WTC11 (cell line): ENCODE measurements at regions not wholly inside any gene's neighbourhood (a gene's known extent, or its start where the extent isn't known, plus 50 kb on each side); places are given as distances from the start of the nearest gene placed in this dataset.

Source experiments
- ATF6 ChIP-seq: sonication (generic); formaldehyde crosslinking; IDR thresholded peaks from 2 replicates; pipeline ENCODE4 v1.8.1; 2023; ENCODE audit warnings: mild to moderate bottlenecking, missing genetic modification reagents
- CREM ChIP-seq: sonication (generic); formaldehyde crosslinking; IDR thresholded peaks from 2 replicates; pipeline ENCODE4 v1.8.1; 2022; ENCODE audit warnings: mild to moderate bottlenecking, missing genetic modification reagents, moderate library complexity
- E2F5 ChIP-seq: sonication (generic); formaldehyde crosslinking; IDR thresholded peaks from 2 replicates; pipeline ENCODE4 v1.8.1; 2022; ENCODE audit warnings: mild to moderate bottlenecking, moderate library complexity, missing genetic modification reagents
- MAX ChIP-seq: sonication (generic); formaldehyde crosslinking; IDR thresholded peaks from 2 replicates; pipeline ENCODE4 v1.8.0; 2022; ENCODE audit warnings: mild to moderate bottlenecking, missing genetic modification reagents
- MXD4 ChIP-seq: fragments of 250-450 bp; sonication (Bioruptor Pico); IDR thresholded peaks from 2 replicates; pipeline ENCODE4 v1.8.0; 2021; ENCODE audit warnings: mild to moderate bottlenecking, moderate library complexity, borderline replicate concordance
- NR2C2 ChIP-seq: sonication (generic); formaldehyde crosslinking; IDR thresholded peaks from 2 replicates; pipeline ENCODE4 v1.8.0; 2022; ENCODE audit warnings: mild to moderate bottlenecking, missing genetic modification reagents
- RORB ChIP-seq: fragments of 250-450 bp; sonication (Bioruptor Pico); IDR thresholded peaks from 2 replicates; pipeline ENCODE4 v1.9.0; 2021; ENCODE audit warnings: mild to moderate bottlenecking
- TP53 ChIP-seq: sonication (generic); formaldehyde crosslinking; IDR thresholded peaks from 2 replicates; pipeline ENCODE4 v1.8.1; 2023; ENCODE audit warnings: mild to moderate bottlenecking, missing genetic modification reagents
- ZBTB43 ChIP-seq: sonication (generic); formaldehyde crosslinking; IDR thresholded peaks from 2 replicates; pipeline ENCODE4 v1.8.1; 2023; ENCODE audit warnings: mild to moderate bottlenecking, missing genetic modification reagents
- TF ChIP-seq, protein P1 (sequence below): fragments of 200-600 bp; IDR thresholded peaks from 2 replicates; pipeline ENCODE4 v1.8.0; 2022; ENCODE audit warnings: antibody characterized with exemption
- TF ChIP-seq, protein P2 (sequence below): sonication (generic); formaldehyde crosslinking; IDR thresholded peaks from 2 replicates; pipeline ENCODE4 v1.8.0; 2022; ENCODE audit warnings: mild to moderate bottlenecking, missing genetic modification reagents
- TF ChIP-seq, protein P3 (sequence below): sonication (generic); formaldehyde crosslinking; IDR thresholded peaks from 2 replicates; pipeline ENCODE4 v1.8.1; 2022; ENCODE audit warnings: low read depth, missing genetic modification reagents, borderline replicate concordance

GRCh38 chr14:66315098-66315497, 171.1 kb upstream of the CCDC196 start:
- TF ChIP-seq, protein P1, sequence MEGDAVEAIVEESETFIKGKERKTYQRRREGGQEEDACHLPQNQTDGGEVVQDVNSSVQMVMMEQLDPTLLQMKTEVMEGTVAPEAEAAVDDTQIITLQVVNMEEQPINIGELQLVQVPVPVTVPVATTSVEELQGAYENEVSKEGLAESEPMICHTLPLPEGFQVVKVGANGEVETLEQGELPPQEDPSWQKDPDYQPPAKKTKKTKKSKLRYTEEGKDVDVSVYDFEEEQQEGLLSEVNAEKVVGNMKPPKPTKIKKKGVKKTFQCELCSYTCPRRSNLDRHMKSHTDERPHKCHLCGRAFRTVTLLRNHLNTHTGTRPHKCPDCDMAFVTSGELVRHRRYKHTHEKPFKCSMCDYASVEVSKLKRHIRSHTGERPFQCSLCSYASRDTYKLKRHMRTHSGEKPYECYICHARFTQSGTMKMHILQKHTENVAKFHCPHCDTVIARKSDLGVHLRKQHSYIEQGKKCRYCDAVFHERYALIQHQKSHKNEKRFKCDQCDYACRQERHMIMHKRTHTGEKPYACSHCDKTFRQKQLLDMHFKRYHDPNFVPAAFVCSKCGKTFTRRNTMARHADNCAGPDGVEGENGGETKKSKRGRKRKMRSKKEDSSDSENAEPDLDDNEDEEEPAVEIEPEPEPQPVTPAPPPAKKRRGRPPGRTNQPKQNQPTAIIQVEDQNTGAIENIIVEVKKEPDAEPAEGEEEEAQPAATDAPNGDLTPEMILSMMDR: no peak
- TF ChIP-seq, protein P2, sequence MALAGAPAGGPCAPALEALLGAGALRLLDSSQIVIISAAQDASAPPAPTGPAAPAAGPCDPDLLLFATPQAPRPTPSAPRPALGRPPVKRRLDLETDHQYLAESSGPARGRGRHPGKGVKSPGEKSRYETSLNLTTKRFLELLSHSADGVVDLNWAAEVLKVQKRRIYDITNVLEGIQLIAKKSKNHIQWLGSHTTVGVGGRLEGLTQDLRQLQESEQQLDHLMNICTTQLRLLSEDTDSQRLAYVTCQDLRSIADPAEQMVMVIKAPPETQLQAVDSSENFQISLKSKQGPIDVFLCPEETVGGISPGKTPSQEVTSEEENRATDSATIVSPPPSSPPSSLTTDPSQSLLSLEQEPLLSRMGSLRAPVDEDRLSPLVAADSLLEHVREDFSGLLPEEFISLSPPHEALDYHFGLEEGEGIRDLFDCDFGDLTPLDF: no peak
- TF ChIP-seq MXD4 (CRISPR knock-in tag) (no peak), ZBTB43 (CRISPR knock-in tag) (no peak), MAX (no peak), CREM (CRISPR knock-in tag) (no peak), RORB (CRISPR knock-in tag) (no peak), TP53 (CRISPR knock-in tag) (no peak), ATF6 (CRISPR knock-in tag) (no peak), NR2C2 (CRISPR knock-in tag) (no peak), E2F5 (CRISPR knock-in tag) (no peak)
- TF ChIP-seq, protein P3, sequence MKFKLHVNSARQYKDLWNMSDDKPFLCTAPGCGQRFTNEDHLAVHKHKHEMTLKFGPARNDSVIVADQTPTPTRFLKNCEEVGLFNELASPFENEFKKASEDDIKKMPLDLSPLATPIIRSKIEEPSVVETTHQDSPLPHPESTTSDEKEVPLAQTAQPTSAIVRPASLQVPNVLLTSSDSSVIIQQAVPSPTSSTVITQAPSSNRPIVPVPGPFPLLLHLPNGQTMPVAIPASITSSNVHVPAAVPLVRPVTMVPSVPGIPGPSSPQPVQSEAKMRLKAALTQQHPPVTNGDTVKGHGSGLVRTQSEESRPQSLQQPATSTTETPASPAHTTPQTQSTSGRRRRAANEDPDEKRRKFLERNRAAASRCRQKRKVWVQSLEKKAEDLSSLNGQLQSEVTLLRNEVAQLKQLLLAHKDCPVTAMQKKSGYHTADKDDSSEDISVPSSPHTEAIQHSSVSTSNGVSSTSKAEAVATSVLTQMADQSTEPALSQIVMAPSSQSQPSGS (CRISPR knock-in tag): no peak
